GM18502 (cell line): ENCODE measurements at regions not wholly inside any gene's neighbourhood (a gene's known extent, or its start where the extent isn't known, plus 50 kb on each side); places are given as distances from the start of the nearest gene placed in this dataset.
"Not testable (repeated sequence)": the region's sequence is repeated elsewhere in the genome, so short reads cannot be mapped to it uniquely, and the experiment has no call there.

Experiments
- ATAC-seq: cut with Tn5 transposase; IDR thresholded peaks from one replicate; pipeline ENCODE4 v1.9.1; 2021; ENCODE audit warnings: mild to moderate bottlenecking; ENCODE audit not compliant: unreplicated experiment, poor library complexity

GRCh38 chr13:44142540-44142867 is 231.1 kb upstream of the SERP2 start:
- ATAC-seq: no peak

DNA sequence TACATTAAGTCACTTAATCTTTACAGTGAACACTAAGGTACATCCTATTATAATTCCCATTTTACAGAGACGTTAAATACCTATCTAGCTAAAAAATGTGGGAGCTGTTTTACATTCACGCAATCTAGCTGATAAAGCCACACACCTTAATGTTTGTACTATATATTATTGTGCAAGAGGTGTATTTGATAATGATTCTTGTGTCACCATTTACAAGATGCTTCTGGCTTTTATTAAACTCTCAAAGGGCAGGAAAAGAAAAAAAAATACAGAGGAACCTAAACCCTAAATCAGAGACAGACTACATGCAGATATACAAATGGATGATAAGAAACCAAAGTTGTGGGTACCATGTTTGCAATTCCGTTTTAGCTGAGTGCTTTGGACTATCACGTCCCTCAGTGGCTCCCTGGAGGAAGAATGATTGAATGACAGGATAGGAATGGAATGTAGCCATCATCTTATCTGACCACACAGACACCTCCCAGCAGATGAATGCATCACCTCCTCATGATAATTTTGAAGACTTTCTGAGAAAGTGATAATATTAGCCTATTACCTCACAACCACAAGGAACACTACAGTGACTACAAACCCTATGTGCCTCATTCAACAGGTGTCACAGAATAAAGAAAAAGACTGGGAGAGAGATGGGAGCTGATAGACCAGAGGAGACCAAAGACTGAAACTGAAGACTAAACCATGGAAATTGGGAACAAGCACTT is 230.5 kb upstream of the SERP2 start:
- no peak for ATAC-seq

GRCh38 chr13:44146138-44146537 is 227.5 kb upstream of the SERP2 start:
- ATAC-seq: no peak

GRCh38 chr13:44147233-44147632 is 226.4 kb upstream of the SERP2 start:
- no peak for ATAC-seq

DNA sequence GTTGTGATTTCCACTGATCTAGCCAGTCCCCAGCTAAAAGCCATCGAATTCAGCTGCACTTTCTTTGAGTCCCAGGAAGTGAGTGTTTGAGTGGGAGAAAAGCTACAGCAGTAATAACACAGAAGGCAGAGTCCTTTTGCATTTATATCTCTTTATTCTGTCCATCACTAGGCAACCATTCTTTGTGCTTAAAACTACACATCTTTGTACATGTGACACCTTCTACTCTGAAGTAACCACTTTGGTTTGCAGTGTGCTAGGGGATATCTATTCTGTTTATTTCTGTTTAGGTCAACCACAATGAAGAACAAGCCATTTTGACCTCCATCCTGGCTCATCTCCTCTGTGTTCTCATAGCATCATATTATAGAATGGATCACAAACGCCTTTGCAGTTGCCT is 226.0 kb upstream of the SERP2 start:
- ATAC-seq: no peak

- ATAC-seq: no peak
Observed at GRCh38 chr13:44148159-44148914, 225.3 kb upstream of the SERP2 start.

- not testable (repeated sequence) for ATAC-seq
Observed at GRCh38 chr13:44149231-44149630, 224.4 kb upstream of the SERP2 start.

DNA sequence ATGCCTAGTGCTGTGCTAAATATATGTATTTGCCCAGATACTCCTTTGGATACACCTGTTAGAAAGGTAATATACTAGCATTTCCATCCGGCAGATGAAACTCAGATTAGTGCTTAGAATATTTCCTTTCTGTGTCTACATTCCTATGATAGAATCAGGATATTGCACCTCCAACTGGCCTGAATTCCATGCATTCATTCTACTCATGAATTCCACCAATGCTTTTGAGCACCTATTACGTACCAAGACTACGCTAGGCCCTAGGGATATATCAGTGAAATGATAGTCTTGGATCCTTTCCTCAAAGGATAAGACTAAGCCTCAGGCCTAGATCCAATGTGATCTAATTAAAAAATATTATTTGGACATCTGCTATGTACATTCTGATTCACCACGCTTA is 223.8 kb upstream of the SERP2 start:
- no peak for ATAC-seq

- ATAC-seq: no peak
Observed at GRCh38 chr13:44151474-44151873, 222.2 kb upstream of the SERP2 start.

GRCh38 chr13:44153496-44153895 is 220.1 kb upstream of the SERP2 start:
- no peak for ATAC-seq

- no peak for ATAC-seq
Observed at GRCh38 chr13:44155422-44156293, 218.0 kb upstream of the SERP2 start.

DNA sequence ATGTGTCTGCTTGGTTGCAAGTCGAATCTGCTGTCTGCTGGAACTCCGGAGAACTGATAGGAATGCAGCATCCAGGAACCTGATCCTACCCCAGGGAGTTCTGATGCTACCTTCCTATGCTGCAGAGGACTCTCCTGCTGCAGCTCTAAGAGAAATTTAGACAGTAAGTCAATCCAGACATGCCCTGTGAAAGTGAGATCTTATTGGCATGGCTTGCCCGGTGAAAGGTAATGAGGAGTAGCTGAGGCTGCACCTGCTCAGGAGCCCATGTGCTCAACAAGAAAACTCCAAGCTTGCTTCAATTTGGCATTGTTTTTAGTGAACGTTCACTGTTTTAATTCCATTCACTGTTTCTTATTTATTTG is 217.3 kb upstream of the SERP2 start:
- no peak for ATAC-seq

DNA sequence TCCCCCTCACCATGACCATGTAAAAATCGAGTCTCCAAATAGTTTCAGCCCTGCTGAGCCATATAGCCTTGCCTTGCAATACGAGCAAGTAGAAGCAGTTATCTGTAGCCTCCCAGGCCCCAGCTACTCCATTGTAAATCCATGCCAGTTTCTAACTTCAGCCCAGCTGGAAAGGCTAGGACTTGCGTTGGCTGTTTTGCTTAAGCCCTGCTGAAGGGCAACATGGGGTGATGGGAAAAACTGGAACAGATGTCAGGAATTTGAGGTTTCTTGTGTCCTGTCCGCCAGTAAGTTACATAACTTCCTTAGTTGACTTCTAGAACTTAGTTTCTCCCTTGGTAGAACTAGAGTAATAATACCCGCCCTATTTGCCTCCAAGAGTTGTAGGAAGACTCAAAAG is 216.0 kb upstream of the SERP2 start:
- ATAC-seq: no peak

DNA sequence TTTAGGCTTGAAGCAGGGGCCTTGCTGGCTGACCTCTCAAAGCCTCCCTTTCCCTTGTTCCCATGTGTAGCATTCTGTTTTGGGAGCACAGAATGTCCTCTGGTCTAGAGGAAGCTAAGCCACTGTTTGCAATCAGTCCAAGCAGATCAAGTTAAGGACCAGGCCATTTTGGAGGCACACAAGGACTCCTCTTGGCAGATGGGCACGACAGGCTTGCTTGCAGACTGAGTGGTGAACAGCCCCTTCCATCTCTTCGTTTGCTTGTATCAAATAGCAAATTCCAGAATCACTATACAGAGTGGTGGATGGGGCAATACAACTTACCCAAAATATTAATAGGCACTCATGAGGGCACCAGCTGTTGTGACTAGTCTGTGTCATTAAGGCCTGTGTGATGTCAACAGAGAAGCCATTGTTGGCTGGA is 215.5 kb upstream of the SERP2 start:
- ATAC-seq: no peak

GRCh38 chr13:44158881-44159632 is 214.6 kb upstream of the SERP2 start:
- ATAC-seq: no peak

- ATAC-seq: no peak
Observed at GRCh38 chr13:44159633-44160279, 213.9 kb upstream of the SERP2 start.

DNA sequence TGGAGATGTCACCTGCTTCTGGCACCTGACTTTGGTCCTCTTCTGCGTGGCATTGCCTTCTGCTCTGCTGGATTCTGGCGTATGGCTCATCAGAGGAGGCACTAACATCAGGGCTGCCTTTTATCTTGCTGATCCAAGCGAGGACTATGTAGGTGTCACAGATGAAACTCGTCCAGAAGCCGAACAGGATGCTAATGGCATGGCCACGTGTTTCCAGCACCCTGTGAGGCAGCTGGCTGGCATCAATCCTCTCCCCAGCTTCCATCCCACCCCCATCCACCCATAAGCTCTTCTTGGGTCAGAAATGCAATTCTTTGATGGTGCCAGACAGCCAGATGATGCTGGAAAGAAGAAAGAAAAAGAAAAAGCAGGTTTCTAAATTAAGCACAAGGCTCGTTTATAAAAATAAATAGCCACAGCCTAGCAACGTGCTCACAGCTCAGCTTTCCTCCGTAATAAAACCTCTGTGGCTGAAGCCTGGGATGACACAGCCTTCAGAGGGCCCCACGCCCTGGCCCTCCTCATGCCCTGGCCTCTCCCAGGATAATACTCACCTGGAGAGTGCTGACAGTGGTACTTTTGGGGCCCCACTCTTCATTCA is 212.9 kb upstream of the SERP2 start:
- no peak for ATAC-seq

DNA sequence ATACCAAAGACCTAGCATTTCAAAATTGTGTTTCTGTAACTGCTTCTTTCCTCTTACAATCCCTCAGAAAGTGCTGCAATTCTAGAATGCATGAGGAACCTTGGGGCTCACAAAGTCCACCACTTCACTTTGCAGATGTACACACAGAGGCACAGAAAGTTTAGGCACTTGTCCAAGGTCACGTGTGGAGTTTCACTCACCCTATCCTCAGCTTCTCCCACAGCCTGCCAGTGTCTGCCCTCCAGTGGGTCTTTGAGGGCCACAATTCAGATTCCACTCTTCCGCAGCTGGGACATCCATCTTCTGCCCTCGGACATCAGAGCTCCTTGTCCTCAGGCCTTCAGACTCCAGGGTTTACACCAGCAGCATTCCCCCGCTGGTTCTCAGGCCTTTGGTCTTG is 210.5 kb upstream of the SERP2 start:
- ATAC-seq: no peak

GRCh38 chr13:44165221-44165888 is 208.3 kb upstream of the SERP2 start:
- no peak for ATAC-seq
